Colonic mucosa (tissue), 4 donors: ENCODE measurements at regions not wholly inside any gene's neighbourhood (a gene's known extent, or its start where the extent isn't known, plus 50 kb on each side); places are given as distances from the start of the nearest gene placed in this dataset.
"Not testable (repeated sequence)": the region's sequence is repeated elsewhere in the genome, so short reads cannot be mapped to it uniquely, and the experiment has no call there.

Experiments used
- DNase-seq: peaks from one replicate; pipeline ENCODE4 v3.0.0-alpha.2; 2020
- H3K27ac ChIP-seq: fragments of 200-600 bp; one replicate; pipeline ENCODE4 v1.8.0; 2021
- H3K27me3 ChIP-seq: fragments of 200-600 bp; one replicate; pipeline ENCODE4 v1.8.0; 2021
- H3K36me3 ChIP-seq: fragments of 200-600 bp; one replicate; pipeline ENCODE4 v1.8.0; 2021
- H3K4me1 ChIP-seq: fragments of 200-600 bp; one replicate; pipeline ENCODE4 v1.8.0; 2021; ENCODE audit warnings: mild to moderate bottlenecking
- H3K4me3 ChIP-seq: fragments of 200-600 bp; one replicate; pipeline ENCODE4 v1.8.0; 2021
- H3K9ac ChIP-seq, 2 donors: one replicate each; pipeline ENCODE4 v1.7.0; 2013; ENCODE audit warnings: control low read depth in 2 of 2, low read depth in 2 of 2, low read length in 2 of 2
- H3K9me3 ChIP-seq: fragments of 200-600 bp; one replicate; pipeline ENCODE4 v1.8.0; 2021
- intact Hi-C: fragments of 100-400 bp; cut with DNase I; formaldehyde crosslinking; loops from one replicate; pipeline ENCODE4 v1.14.1; 2022
- TF ChIP-seq, protein P1 (sequence below): fragments of 200-600 bp; IDR thresholded peaks from one replicate; pipeline ENCODE4 v1.8.0; 2022; ENCODE audit warnings: antibody characterized with exemption, mild to moderate bottlenecking
- donor health status: healthy.
- donor health status: DM: no; HTN: no; CAD: no.
- donor health status: DM: no; HTN: no; CAD: no.

DNA sequence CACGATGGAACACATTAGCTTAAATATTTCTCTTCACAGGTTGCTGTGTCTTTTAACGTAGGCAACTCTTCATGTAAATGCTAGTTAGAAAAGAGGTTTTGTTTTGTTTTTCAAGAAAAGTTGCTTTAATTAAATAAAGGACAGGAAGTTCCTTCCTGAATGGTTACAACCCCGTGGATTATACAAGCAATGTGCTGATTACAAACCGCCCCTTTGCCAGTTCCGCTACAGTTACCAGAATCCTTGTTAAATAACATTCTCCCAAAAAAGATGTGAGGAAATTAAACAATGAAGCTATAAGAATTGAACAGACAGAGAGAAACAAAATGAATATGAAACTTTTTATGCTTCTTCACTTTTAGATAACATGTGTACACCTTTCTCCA lies 75.1 kb downstream of the LYZL2 start:
- peak overlapping the region in 1 of 2 donors; percentile 36 for H3K9ac ChIP-seq
- H3K36me3 ChIP-seq = no peaks in the 10 kb centered on the region
- intact Hi-C loops = loop anchor here (5.0 kb wide), 1 partner anchor 33 kb away; no protein-coding TSS in a partner anchor
- TF ChIP-seq, protein P1, sequence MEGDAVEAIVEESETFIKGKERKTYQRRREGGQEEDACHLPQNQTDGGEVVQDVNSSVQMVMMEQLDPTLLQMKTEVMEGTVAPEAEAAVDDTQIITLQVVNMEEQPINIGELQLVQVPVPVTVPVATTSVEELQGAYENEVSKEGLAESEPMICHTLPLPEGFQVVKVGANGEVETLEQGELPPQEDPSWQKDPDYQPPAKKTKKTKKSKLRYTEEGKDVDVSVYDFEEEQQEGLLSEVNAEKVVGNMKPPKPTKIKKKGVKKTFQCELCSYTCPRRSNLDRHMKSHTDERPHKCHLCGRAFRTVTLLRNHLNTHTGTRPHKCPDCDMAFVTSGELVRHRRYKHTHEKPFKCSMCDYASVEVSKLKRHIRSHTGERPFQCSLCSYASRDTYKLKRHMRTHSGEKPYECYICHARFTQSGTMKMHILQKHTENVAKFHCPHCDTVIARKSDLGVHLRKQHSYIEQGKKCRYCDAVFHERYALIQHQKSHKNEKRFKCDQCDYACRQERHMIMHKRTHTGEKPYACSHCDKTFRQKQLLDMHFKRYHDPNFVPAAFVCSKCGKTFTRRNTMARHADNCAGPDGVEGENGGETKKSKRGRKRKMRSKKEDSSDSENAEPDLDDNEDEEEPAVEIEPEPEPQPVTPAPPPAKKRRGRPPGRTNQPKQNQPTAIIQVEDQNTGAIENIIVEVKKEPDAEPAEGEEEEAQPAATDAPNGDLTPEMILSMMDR = no peak
- no peak overlapping the region for H3K4me3 ChIP-seq
- H3K27me3 ChIP-seq = no peaks in the 10 kb centered on the region
- peak overlapping the region; percentile 80 for H3K27ac ChIP-seq
- H3K4me1 ChIP-seq = no peaks in the 10 kb centered on the region
- no peak for DNase-seq
- H3K9me3 ChIP-seq = no peaks in the 10 kb centered on the region

DNA sequence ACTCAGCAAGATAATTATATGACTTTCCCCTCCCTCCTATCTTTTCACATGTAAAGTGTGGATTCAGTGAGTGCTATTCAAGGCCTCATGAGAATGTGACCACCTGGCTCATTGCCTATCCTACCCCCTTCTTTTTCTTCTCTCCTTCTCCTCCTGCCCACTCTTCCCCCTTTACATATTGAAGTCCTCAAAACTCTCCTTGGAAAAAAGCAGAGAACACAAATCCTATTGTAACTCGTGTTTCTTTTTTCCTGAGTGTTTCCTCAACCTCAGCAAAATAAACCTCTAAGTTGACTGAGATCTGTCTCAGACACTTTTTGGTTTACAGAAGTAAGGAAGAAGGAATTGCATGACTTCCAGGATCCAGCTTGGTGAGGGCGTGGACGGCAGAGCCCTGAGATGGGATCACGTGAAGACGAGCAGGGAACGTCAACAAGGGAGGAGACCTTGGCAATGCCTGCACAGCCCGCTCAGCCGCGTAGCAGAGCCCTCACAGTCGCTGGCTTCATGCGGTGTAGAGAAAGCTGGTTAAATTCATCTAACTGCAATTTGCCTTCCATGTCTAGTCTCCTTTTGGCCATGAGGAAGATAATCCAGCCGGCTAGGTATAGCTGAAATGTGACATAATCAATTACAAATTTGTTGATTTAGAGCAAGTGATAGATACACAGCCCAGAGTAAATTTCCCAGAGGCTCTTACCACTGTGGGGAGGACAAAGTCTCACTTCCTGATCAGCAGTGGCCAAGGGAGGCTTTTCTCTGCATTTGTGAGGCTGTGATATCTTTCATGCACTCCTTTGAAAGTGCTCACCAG lies 75.7 kb downstream of the LYZL2 start:
- no peaks in the 10 kb centered on the region for H3K4me1 ChIP-seq
- H3K27me3 ChIP-seq = no peaks in the 10 kb centered on the region
- H3K9ac ChIP-seq = peak overlapping the region in 1 of 2 donors; percentile 36
- H3K9me3 ChIP-seq = no peaks in the 10 kb centered on the region
- TF ChIP-seq, protein P1 = no peak
- DNase-seq = peak; percentile 87
- H3K4me3 ChIP-seq = peak overlapping the region; percentile 14
- H3K27ac ChIP-seq = peak overlapping the region; percentile 80
- intact Hi-C loops = loop anchor here (5.0 kb wide), 1 partner anchor 33 kb away; no protein-coding TSS in a partner anchor
- no peaks in the 10 kb centered on the region for H3K36me3 ChIP-seq

DNA sequence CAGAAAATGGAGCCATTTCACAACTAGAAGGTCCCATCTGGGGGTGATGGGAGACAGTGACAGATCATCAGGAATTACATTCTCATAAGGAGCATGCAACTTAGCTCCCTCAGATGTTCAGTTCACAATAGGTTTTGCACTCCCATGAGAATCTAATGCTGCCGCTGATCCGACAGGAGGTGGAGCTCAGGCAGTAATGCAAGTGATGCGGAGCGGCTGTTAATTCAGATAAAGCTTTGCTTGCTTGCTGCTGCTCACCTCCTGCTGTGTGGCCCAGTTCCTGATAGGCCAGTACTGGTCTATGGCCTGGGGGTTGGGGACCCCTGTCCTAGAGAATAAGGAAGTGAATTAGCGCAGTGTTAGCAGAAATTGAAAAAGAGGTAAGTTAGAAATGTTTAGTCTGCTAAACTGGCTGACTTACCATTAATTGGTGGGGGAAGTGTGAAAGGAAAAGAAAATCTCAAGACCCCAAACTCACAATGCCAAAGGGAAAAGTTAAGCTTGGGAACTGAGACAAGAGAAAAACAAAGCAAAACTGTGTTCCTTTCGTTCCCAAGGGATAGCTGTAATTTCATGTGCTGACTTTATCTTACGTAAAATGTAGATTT lies 76.4 kb downstream of the LYZL2 start:
- H3K9me3 ChIP-seq = no peaks in the 10 kb centered on the region
- no peaks in the 10 kb centered on the region for H3K27me3 ChIP-seq
- TF ChIP-seq, protein P1 = no peak
- intact Hi-C loops = loop anchor here (5.0 kb wide), 1 partner anchor 34 kb away; no protein-coding TSS in a partner anchor
- H3K36me3 ChIP-seq = no peaks in the 10 kb centered on the region
- peak overlapping the region; percentile 80 for H3K27ac ChIP-seq
- no peaks in the 10 kb centered on the region for H3K4me1 ChIP-seq
- no peak for DNase-seq
- no peak overlapping the region for H3K4me3 ChIP-seq
- H3K9ac ChIP-seq = peak overlapping the region in 1 of 2 donors; percentile 36

DNA sequence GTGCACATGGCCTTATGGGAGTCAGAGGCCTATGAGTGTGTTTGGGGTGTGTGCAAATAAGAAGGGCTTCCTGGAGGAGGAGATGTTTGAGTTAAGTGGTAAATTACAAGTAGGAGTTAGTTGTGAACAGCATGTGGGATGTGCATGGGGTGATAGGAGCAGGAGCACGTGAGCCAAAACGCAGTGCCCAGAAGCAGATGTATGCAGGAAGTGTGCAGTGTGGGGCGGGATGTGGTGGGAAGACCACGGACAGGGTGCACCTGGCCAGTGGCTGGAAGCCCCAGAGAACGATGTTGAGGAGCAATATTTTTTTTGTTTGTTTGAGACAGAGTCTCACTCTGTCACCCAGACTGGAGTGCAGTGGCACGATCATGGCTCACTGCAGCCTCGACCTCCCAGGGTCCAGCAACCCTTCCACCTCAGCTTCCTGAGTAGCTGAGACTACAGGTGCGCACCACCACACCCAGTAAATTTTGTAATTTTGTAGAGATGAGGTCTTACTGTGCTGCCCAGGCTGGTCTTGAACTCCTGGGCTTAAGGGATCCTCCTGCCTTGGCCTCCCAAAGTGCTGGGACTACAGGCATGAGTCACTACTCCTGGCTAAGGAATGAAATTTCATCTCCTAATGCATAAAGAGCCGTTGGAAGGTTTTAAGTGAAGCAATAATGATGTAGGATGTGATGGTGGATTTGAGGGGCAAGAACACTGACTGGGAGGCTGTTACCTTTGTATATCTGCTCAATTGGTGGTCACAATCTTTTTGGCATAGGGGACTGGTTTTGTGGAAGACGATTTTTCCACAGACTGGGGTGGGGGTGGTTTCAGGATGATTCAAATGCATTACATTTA lies 78.4 kb downstream of the LYZL2 start:
- DNase-seq = no peak
- Histone ChIP-seq H3K27me3 (no peaks in the 10 kb centered on the region), H3K4me1 (no peaks in the 10 kb centered on the region), H3K36me3 (no peaks in the 10 kb centered on the region), H3K4me3 (no peak overlapping the region), H3K27ac (no peak overlapping the region), H3K9me3 (no peaks in the 10 kb centered on the region), H3K9ac (no peak overlapping the region)
- TF ChIP-seq, protein P1 = no peak
- intact Hi-C loops = loop anchor here (5.0 kb wide), 1 partner anchor 36 kb away; no protein-coding TSS in a partner anchor

DNA sequence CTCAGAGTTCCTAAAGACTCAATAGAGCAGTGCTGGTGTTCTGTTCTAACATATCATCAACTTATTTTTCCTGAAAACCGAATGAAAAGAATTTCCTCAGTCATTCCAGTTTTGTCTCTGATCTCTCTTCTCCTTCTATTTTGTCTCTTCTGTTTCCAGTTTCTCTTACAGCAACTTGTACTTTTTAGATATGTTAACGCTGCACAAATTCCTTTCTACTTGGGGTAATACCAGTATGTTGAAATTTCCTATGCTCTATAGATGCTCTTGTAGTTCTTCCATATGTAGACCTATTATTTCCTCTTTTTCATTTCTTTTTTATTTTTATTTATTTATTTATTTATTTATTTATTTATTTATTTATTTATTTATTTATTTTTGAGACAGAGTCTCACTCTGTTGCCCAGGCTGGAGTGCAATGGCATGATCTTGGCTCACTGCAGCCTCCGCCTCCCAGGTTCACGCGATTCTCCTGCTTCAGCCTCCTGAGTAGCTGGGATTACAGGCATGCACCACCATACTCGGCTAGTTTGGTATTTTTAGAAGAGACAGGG lies 80.3 kb downstream of the LYZL2 start:
- H3K9me3 ChIP-seq, H3K4me1 ChIP-seq, H3K36me3 ChIP-seq, H3K27ac ChIP-seq, H3K4me3 ChIP-seq, H3K27me3 ChIP-seq, intact Hi-C loops, DNase-seq, H3K9ac ChIP-seq: not testable (repeated sequence)
